GM12878 (cell line): ENCODE measurements at regions not wholly inside any gene's neighbourhood (a gene's known extent, or its start where the extent isn't known, plus 50 kb on each side); places are given as distances from the start of the nearest gene placed in this dataset.

Experiments used
- ATAC-seq: fragments of 200-7000 bp; cut with Tn5 transposase; 3 replicates; pipeline ENCODE4 v1.9.1; 2020; ENCODE audit warnings: mild to moderate bottlenecking, moderate library complexity
- BruUV-seq: library from RNA; stranded (reverse); fragments of 400-500 nt; replicated peaks from 2 replicates; lab custom pipeline; 2021; lab: Mats Ljungman, UMichigan
- CTCF ChIA-PET: fragments of 300-600 bp; sonication (Branson Sonifier 250); formaldehyde crosslinking; extraction: SDS; loops from one replicate; lab custom pipeline; 2021; ENCODE audit warnings: inconsistent platforms; lab: Yijun Ruan, JAX
- POLR2A ChIA-PET: fragments of 350-600 bp; formaldehyde crosslinking; extraction: SDS; loops from one replicate; lab custom pipeline; 2021; ENCODE audit warnings: inconsistent platforms; lab: Charles Lee
- RAD21 ChIA-PET: fragments of 300-600 bp; sonication (Branson Sonifier 250); formaldehyde crosslinking; loops from one replicate; lab custom pipeline; 2023; ENCODE audit warnings: antibody characterized with exemption; ENCODE audit not compliant: unreplicated experiment; lab: Charles Lee
- SMC1A ChIA-PET: fragments of 300-600 bp; sonication (Branson Sonifier 250); formaldehyde crosslinking; loops from one replicate; lab custom pipeline; 2023; ENCODE audit not compliant: unreplicated experiment, uncharacterized antibody; lab: Charles Lee
- DNase-seq: peaks from one replicate; pipeline ENCODE4 v3.0.0-alpha.2; 2011; ENCODE audit warnings: low read depth, low spot score
- FAIRE-seq: peaks from 3 replicates; lab custom pipeline; 2011; peaks lifted over from hg19 to GRCh38; lab: Jason Lieb, UNC
- H2AFZ ChIP-seq: 2 replicates; pipeline ENCODE4 v1.6.0; 2011; ENCODE audit warnings: low read depth, low read length, control low read depth; ENCODE audit not compliant: control insufficient read depth
- H3K27ac ChIP-seq: 2 replicates; pipeline ENCODE4 v1.5.1; 2011; ENCODE audit warnings: control low read depth; ENCODE audit not compliant: control insufficient read depth, insufficient read depth
- H3K27me3 ChIP-seq, 2 experiments: replicated peaks in 1 of 2; 2 replicates each; pipeline versions ENCODE4 v1.6.0 to v1.6.1; 2011; ENCODE audit warnings: low read length in 1 of 2; ENCODE audit not compliant: control insufficient read depth in 2 of 2, insufficient read depth in 2 of 2
- H3K36me3 ChIP-seq, 2 experiments: 2 replicates each; pipeline ENCODE4 v1.5.1; 2011; ENCODE audit warnings: low read length in 1 of 2; ENCODE audit not compliant: control insufficient read depth in 2 of 2, insufficient read depth in 2 of 2
- H3K4me1 ChIP-seq: 2 replicates; pipeline ENCODE4 v1.6.1; 2011; ENCODE audit warnings: mild to moderate bottlenecking, low read length, moderate library complexity, mixed read lengths; ENCODE audit not compliant: control insufficient read depth, insufficient read depth
- H3K4me2 ChIP-seq: 2 replicates; pipeline ENCODE4 v1.6.0; 2011; ENCODE audit warnings: control low read depth; ENCODE audit not compliant: control insufficient read depth, insufficient read depth
- H3K4me3 ChIP-seq: fragments of 200-600 bp; sonication (generic); 2 replicates; pipeline ENCODE4 v1.5.1; 2016
- H3K79me2 ChIP-seq: 2 replicates; pipeline ENCODE4 v1.6.0; 2011; ENCODE audit warnings: low read length; ENCODE audit not compliant: control insufficient read depth, insufficient read depth
- H3K9ac ChIP-seq: 2 replicates; pipeline ENCODE4 v1.8.0; 2011; ENCODE audit warnings: low read length, control low read depth, mixed read lengths; ENCODE audit not compliant: control insufficient read depth, insufficient read depth
- H3K9me3 ChIP-seq: replicated peaks from 3 replicates; pipeline ENCODE4 v1.5.1; 2011; ENCODE audit warnings: mild to moderate bottlenecking, low read length; ENCODE audit not compliant: control insufficient read depth, insufficient read depth
- H4K20me1 ChIP-seq: 2 replicates; pipeline ENCODE4 v1.6.0; 2011; ENCODE audit not compliant: control insufficient read depth, insufficient read depth
- FOXM1 ChIP-seq: IDR thresholded peaks from 2 replicates; pipeline ENCODE4 v1.6.1; 2012; ENCODE audit warnings: low read depth, mild to moderate bottlenecking, inconsistent platforms, low read length, moderate library complexity
- NRF1 ChIP-seq: conservative IDR thresholded peaks from 2 replicates; pipeline ENCODE4 v1.6.1; 2011; ENCODE audit warnings: mild to moderate bottlenecking, low read depth, low read length, improper control_type of control experiment
- YBX1 ChIP-seq: fragments of 450-650 bp; IDR thresholded peaks from 2 replicates; pipeline ENCODE4 v1.6.1; 2016; ENCODE audit warnings: antibody characterized with exemption
- WGBS: methylation state at CpG from one replicate; pipeline ENCODE4 v1.1.6; 2016; ENCODE audit warnings: low lambda C conversion rate; ENCODE audit not compliant: insufficient replicate concordance, insufficient coverage; ENCODE audit errors: missing lambda C conversion rate; 5-methylcytosine and 5-hydroxymethylcytosine counted together
- in situ Hi-C: fragments of 300-500 bp; cut with MboI; formaldehyde crosslinking; loops from 9 replicates; pipeline ENCODE4 v1.14.3; 2018; ENCODE audit warnings: mixed read lengths
- intact Hi-C: fragments of 100-400 bp; cut with micrococcal nuclease; formaldehyde crosslinking; loops from one replicate; pipeline ENCODE4 v1.14.2; 2022; ENCODE audit not compliant: unreplicated experiment
- TF ChIP-seq, protein P1 (sequence below): IDR thresholded peaks from 2 replicates; pipeline ENCODE4 v1.6.1; 2012; ENCODE audit warnings: low read depth, low read length, improper control_type of control experiment

- ChIA-PET CTCF (interaction anchor here (1.2 kb wide), 1 partner anchor 31 kb away, joined by 3 read pairs; no protein-coding TSS in a partner anchor), POLR2A (no interaction called here), RAD21 (no interaction called here), SMC1A (interaction anchor here (0.6 to 1.2 kb wide), 2 partner anchors 12 to 18 kb away, joined by 3 to 5 read pairs; no protein-coding TSS in a partner anchor)
- intact Hi-C loops (no loop called here), in situ Hi-C loops (no loop called here)
- 78% methylated on average over 23 of the region's 23 CpGs for WGBS
- H3K4me1 ChIP-seq = peaks cover 39% of the 10 kb centered on the region
- no peaks in the 10 kb centered on the region for H3K79me2 ChIP-seq
- H3K27me3 ChIP-seq = no peaks in the 10 kb centered on the region
- no peak for DNase-seq
- no peak overlapping the region for H3K27ac ChIP-seq
- TF ChIP-seq NRF1 (no peak), FOXM1 (no peak), YBX1 (no peak)
- TF ChIP-seq, protein P1, sequence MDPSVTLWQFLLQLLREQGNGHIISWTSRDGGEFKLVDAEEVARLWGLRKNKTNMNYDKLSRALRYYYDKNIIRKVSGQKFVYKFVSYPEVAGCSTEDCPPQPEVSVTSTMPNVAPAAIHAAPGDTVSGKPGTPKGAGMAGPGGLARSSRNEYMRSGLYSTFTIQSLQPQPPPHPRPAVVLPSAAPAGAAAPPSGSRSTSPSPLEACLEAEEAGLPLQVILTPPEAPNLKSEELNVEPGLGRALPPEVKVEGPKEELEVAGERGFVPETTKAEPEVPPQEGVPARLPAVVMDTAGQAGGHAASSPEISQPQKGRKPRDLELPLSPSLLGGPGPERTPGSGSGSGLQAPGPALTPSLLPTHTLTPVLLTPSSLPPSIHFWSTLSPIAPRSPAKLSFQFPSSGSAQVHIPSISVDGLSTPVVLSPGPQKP = no peak
- H4K20me1 ChIP-seq = no peaks in the 10 kb centered on the region
- no peak overlapping the region for H3K4me2 ChIP-seq
- peaks cover 3% of the 10 kb centered on the region; the same call in 1 of the 3 replicates for H3K9me3 ChIP-seq
- H3K36me3 ChIP-seq = no peaks in the 10 kb centered on the region
- H3K4me3 ChIP-seq = no peak overlapping the region
- ATAC-seq = no peak
- no peak overlapping the region for H2AFZ ChIP-seq
- no peak for FAIRE-seq
- H3K9ac ChIP-seq = no peak overlapping the region
- BruUV-seq = no TSS peak
Observed at GRCh38 chr16:85222155-85222863, 110.0 kb upstream of the CIBAR2 start.
